Brain microvascular endothelial cell (primary cell): ENCODE measurements at regions not wholly inside any gene's neighbourhood (a gene's known extent, or its start where the extent isn't known, plus 50 kb on each side); places are given as distances from the start of the nearest gene placed in this dataset.

ENCODE experiments used
- DNase-seq: peaks from one replicate; pipeline ENCODE4 v3.0.0-alpha.2; 2020
- H3K27ac ChIP-seq: fragments of 250-450 bp; sonication (Bioruptor Pico); 2 replicates; pipeline ENCODE4 v1.5.1; 2020; ENCODE audit warnings: mild to moderate bottlenecking, moderate library complexity
- H3K27me3 ChIP-seq: fragments of 250-450 bp; sonication (Bioruptor Pico); replicated peaks from 2 replicates; pipeline ENCODE4 v1.5.1; 2020; ENCODE audit warnings: mild to moderate bottlenecking
- H3K36me3 ChIP-seq: fragments of 250-450 bp; sonication (Bioruptor Pico); replicated peaks from 2 replicates; pipeline ENCODE4 v1.5.1; 2020; ENCODE audit warnings: mild to moderate bottlenecking
- H3K4me3 ChIP-seq: 2 replicates; pipeline ENCODE4 v1.5.1; 2011; ENCODE audit warnings: low read depth, mild to moderate bottlenecking, control low read depth, low read length, moderate library complexity
- in situ Hi-C: cut with HindIII; loops from 2 replicates; pipeline ENCODE4 v1.10.0; 2017; ENCODE audit warnings: low sequenced_read_pairs, low pct_ligation_motif_present
- TF ChIP-seq, protein P1 (sequence below): IDR thresholded peaks from 2 replicates; pipeline ENCODE4 v1.5.1; 2011; ENCODE audit warnings: low read depth, mild to moderate bottlenecking, moderate library complexity, low read length, control low read depth, inconsistent platforms; ENCODE audit errors: missing control alignments

GRCh38 chr2:67516899-67517530 lies 119.9 kb downstream of the ETAA1 start:
- Histone ChIP-seq H3K27me3 (no peaks in the 10 kb centered on the region), H3K27ac (peak overlapping the region; percentile 70), H3K36me3 (no peaks in the 10 kb centered on the region), H3K4me3 (no peak overlapping the region)
- DNase-seq, result peak; percentile 85
- in situ Hi-C loops, result no loop called here
- TF ChIP-seq, protein P1, sequence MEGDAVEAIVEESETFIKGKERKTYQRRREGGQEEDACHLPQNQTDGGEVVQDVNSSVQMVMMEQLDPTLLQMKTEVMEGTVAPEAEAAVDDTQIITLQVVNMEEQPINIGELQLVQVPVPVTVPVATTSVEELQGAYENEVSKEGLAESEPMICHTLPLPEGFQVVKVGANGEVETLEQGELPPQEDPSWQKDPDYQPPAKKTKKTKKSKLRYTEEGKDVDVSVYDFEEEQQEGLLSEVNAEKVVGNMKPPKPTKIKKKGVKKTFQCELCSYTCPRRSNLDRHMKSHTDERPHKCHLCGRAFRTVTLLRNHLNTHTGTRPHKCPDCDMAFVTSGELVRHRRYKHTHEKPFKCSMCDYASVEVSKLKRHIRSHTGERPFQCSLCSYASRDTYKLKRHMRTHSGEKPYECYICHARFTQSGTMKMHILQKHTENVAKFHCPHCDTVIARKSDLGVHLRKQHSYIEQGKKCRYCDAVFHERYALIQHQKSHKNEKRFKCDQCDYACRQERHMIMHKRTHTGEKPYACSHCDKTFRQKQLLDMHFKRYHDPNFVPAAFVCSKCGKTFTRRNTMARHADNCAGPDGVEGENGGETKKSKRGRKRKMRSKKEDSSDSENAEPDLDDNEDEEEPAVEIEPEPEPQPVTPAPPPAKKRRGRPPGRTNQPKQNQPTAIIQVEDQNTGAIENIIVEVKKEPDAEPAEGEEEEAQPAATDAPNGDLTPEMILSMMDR, result no peak

- in situ Hi-C loops, result no loop called here
- Histone ChIP-seq H3K27me3 (no peaks in the 10 kb centered on the region), H3K27ac (no peak overlapping the region), H3K4me3 (no peak overlapping the region), H3K36me3 (no peaks in the 10 kb centered on the region)
- no peak for DNase-seq
- TF ChIP-seq, protein P1, result no peak
These were observed 125.0 kb downstream of the ETAA1 start for GRCh38 chr2:67522148-67522547.

GRCh38 chr2:67524213-67524612 lies 127.1 kb downstream of the ETAA1 start:
- TF ChIP-seq, protein P1, result no peak
- no peaks in the 10 kb centered on the region for H3K27me3 ChIP-seq
- in situ Hi-C loops, result no loop called here
- no peak for DNase-seq
- no peak overlapping the region for H3K4me3 ChIP-seq
- no peak overlapping the region for H3K27ac ChIP-seq
- H3K36me3 ChIP-seq, result no peaks in the 10 kb centered on the region

GRCh38 chr2:67524777-67525176 lies 127.6 kb downstream of the ETAA1 start:
- Histone ChIP-seq H3K36me3 (no peaks in the 10 kb centered on the region), H3K27ac (no peak overlapping the region), H3K27me3 (no peaks in the 10 kb centered on the region), H3K4me3 (no peak overlapping the region)
- in situ Hi-C loops, result no loop called here
- TF ChIP-seq, protein P1, result no peak
- DNase-seq, result no peak

- no peaks in the 10 kb centered on the region for H3K36me3 ChIP-seq
- DNase-seq, result peak; percentile 18
- TF ChIP-seq, protein P1, result no peak
- H3K27ac ChIP-seq, result no peak overlapping the region
- H3K4me3 ChIP-seq, result no peak overlapping the region
- in situ Hi-C loops, result no loop called here
- H3K27me3 ChIP-seq, result no peaks in the 10 kb centered on the region
These were observed 129.2 kb downstream of the ETAA1 start for GRCh38 chr2:67526283-67526682.

- TF ChIP-seq, protein P1, result no peak
- no peak overlapping the region for H3K27ac ChIP-seq
- no peaks in the 10 kb centered on the region for H3K27me3 ChIP-seq
- no peak overlapping the region for H3K4me3 ChIP-seq
- in situ Hi-C loops, result no loop called here
- no peak for DNase-seq
- no peaks in the 10 kb centered on the region for H3K36me3 ChIP-seq
These were observed 131.2 kb downstream of the ETAA1 start for GRCh38 chr2:67528320-67528719.
